ENCODE measurements at regions not wholly inside any gene's neighbourhood (a gene's known extent, or its start where the extent isn't known, plus 50 kb on each side); places are given as distances from the start of the nearest gene placed in this dataset.

DNA sequence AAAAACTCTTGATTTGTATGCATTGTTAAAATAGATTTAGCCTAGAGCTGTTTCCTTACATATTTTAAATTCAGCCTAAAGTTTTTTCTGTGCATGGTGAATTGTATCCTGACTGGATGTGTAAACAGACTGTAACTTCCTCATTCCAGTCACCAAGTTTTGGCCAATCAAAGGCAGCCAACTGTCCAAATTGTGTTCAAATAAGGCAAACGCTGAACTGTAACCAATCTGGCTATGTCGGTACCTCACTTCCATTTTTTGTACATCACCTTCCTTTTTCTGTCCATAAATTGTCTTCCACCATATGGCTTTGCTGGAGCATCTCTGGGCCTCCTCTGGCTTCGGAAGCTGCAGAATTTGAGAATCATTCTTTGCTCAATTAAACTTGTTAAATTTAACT, 1921.9 kb upstream of the SEL1L start:
- no peak for DNase-seq (ENCODE audit: low read depth)

DNA sequence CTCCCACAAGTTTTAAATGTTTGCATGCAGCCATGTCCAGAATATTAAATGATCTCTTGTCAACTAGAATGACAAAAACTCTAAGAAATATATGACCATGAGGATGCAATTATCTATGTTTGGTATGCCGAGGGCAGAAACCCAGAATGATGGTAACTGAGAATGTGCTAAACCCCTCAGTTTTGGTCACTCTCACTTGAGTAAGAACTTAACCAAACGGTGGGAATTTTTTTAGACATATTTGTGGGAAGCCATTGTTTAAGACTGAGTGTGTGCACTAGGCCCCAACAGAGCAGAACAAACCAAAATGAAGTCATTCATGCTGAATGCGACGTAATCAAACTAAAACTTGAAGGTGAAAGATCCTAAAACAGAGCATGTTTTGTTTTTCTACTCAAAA, 1927.9 kb upstream of the SEL1L start:
- DNase-seq (ENCODE audit: low read depth) = no peak

DNA sequence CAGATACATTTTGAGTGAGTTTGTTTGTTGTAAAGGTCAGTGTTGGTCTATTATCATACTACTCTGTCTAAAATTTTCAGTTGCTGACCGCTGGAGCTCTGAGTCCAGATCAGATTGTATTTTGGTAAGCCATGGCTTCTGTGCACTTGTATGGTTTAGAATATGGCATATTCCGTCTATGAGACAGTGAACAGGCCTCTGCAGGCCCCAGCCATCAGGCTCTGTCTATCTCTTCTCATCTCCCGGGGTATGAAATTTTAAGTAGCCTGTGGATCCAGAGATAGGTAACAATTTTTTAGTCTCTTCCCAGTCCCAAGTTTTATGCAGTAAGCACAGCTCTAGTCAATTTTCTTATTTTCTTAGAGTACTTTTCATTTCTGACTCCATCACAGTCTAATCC, 1929.1 kb upstream of the SEL1L start:
- no peak for DNase-seq (ENCODE audit: low read depth)

DNA sequence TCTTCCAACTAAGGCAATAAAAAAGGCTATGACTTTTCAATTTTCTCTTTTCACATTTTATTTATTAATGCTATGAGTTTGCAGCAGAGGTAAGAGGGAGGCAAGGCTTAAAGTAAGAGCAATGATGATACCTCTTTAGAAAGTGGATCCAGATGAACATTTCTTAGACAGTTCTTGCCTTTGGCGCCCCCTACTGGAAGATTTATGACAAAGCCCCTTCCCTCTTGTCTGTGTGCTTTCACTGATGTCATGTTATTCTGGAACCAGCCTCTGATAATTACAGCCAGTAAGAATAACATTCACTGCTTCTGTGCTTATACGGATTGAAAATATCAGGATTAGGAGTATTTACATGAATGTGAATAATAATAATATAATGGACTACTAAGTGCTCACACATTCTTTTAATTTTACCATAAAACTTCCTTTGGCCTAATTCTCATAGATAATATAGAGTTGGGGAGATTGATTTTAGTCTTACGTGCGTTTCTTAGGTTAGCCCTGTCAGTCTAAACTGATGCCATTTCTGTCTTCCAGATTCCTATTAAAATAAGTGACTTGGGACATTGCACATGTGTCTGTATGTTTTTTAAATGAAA, 1929.9 kb upstream of the SEL1L start:
- no peak for DNase-seq (ENCODE audit: low read depth)

GRCh38 chr14:83467811-83468210, 1934.2 kb upstream of the SEL1L start:
- no peak for DNase-seq (ENCODE audit: low read depth)

GRCh38 chr14:83470466-83470865, 1936.8 kb upstream of the SEL1L start:
- no peak for DNase-seq (ENCODE audit: low read depth)

- no peak for DNase-seq (ENCODE audit: low read depth)
Observed at GRCh38 chr14:83470959-83471695, 1937.5 kb upstream of the SEL1L start.

- DNase-seq (ENCODE audit: low read depth) = no peak
Observed at GRCh38 chr14:83473416-83474235, 1940.0 kb upstream of the SEL1L start.

GRCh38 chr14:83478741-83479140, 1945.1 kb upstream of the SEL1L start:
- no peak for DNase-seq (ENCODE audit: low read depth)

DNA sequence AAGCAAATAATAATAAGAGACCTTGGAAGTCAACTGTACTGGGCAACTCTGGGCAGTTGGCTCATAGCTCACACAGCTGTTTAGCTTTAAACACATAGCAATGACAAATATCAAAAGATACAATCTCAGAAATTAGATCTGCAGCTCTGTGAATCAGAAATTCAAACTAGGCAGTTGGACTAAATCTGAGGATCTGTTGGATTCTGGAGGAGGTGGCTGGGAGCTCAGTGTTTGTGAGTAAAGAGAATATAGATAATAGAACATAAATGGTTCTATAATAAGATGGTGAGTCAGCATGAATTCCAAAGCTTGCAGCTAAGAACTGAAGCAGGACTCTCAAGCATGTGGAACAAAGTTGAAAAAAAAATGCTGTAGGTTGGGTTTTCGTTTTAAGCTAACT, 1949.4 kb upstream of the SEL1L start:
- DNase-seq (ENCODE audit: low read depth) = no peak

DNA sequence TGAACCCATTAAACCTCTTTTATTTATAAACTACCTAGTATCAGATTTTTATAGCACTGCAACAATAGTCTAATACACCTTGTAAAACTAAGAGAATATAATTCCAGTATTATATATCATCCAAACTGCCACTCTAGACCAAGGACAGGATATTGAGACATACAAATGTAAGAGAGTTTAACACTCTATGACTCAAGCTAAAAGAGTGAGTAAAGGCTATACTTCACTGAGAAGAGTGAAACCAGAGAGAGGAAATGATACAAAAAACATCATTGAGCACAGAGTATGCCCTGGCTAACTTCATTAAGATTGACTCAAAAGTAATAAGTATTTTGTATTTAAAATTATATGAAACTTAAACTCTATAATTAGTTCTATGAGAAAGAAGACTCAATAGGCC, 1951.9 kb upstream of the SEL1L start:
- no peak for DNase-seq (ENCODE audit: low read depth)

GRCh38 chr14:83491091-83491490, 1957.4 kb upstream of the SEL1L start:
- DNase-seq (ENCODE audit: low read depth) = no peak

GRCh38 chr14:83520837-83521236, 1987.2 kb upstream of the SEL1L start:
- no peak for DNase-seq (ENCODE audit: low read depth)

DNA sequence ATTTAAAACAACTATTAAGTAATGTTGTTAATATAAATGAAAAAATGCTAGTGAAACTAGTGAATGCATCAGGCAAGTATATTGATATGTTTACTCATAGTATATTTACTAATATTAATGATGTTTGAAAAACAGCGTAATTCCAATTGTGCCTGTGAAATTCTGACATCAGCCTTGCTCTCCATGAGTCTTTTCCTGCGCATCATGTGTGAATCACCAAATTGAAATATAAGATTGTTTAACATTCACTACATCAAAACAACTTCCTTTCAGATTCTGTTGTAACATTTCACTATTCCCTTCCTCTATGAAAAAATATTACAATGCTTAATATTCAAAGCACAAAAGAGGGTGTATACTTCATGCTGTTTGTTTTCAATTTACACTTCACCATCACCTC, 1995.9 kb upstream of the SEL1L start:
- no peak for DNase-seq (ENCODE audit: low read depth)

- DNase-seq (ENCODE audit: low read depth) = no peak
Observed at GRCh38 chr14:83533734-83534133, 1996.2 kb upstream of the FLRT2 start.

DNA sequence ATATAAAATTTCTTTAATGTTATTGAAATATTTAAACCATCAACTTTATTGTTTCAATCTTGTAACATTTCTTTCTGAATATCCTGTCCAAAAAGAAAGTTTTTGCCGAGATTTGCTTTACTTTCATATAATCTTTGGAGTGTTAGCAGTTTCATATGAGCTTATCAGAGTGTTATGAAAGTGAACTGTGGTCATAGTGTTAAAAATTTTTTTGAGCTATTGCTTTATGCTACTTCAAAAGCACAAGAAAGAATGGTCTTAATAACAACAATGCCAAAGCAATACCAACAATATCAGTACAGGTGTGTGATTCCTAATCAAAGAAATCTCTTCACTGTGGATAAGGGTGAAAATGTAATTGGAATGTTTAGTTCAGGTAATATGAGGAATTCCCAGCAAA, 1994.9 kb upstream of the FLRT2 start:
- DNase-seq (ENCODE audit: low read depth) = no peak

- DNase-seq (ENCODE audit: low read depth) = no peak
Observed at GRCh38 chr14:83535444-83535843, 1994.5 kb upstream of the FLRT2 start.

- no peak for DNase-seq (ENCODE audit: low read depth)
Observed at GRCh38 chr14:83541147-83541546, 1988.8 kb upstream of the FLRT2 start.

DNA sequence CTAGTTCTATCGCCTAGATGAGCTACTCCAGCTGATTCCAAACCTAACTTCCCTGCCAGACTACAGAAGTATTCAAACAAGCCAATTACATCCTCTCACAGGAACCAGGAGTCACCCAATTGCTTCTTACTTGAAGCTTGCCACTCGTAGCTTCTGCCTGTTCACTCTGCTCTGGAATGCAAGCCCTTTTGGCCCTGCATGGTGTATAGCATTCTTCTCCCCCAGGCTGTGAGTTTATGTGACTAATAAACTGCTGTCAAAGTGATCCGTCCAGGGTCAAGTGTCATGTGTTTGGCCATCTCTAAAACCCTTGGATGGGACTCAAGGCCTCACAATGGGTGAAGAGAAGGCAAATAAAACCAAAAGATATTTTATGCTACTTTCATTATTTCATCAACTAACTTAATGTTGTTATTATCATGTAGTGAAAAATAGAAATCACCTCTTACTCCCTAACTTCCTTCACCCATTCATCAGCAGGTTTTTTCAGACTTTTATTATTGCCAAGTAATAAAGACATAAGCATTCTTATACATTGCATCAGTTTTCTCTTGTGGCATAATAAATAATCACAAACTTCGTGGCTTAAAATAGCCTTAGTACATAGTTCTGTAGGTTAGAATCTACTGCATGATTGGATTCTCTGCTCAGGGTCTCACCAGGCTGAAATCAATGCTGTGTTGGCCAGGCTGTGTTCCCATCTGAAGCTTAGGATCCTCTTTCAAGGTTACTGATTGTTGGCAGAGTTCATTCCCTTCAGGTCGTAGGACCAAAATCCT, 1981.7 kb upstream of the FLRT2 start:
- DNase-seq (ENCODE audit: low read depth) = no peak

GRCh38 chr14:83556065-83556464, 1973.9 kb upstream of the FLRT2 start:
- DNase-seq (ENCODE audit: low read depth) = no peak

- DNase-seq (ENCODE audit: low read depth) = no peak
Observed at GRCh38 chr14:83556746-83557453, 1973.0 kb upstream of the FLRT2 start.

DNA sequence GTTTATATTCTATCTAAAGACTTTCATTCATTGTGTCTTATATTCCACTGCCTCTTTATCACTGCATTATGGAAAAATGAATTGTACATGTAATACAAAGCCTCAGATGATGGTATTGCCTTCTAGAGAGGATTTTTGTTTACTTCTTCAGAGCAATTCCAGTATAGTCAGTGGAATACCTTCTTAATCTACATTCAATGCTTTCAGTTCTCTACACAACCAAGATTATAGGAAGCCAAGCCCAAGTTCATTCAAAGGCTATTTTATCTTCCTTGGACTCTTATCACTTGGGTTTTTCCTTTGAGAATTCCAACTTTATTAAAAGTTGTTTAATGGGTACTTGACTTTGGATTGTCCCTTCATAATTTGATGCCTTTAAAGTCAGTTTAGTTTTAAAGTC, 1971.0 kb upstream of the FLRT2 start:
- no peak for DNase-seq (ENCODE audit: low read depth)
